Stomach smooth muscle (tissue), 2 donors: ENCODE measurements at regions not wholly inside any gene's neighbourhood (a gene's known extent, or its start where the extent isn't known, plus 50 kb on each side); places are given as distances from the start of the nearest gene placed in this dataset.

ENCODE experiments used
- H3K27ac ChIP-seq: one replicate; pipeline ENCODE4 v1.7.0; 2013; ENCODE audit warnings: mild to moderate bottlenecking, low read length, inconsistent platforms
- H3K27me3 ChIP-seq, 2 donors: one replicate each; pipeline ENCODE4 v1.7.0; 2013; ENCODE audit warnings: low read length in 2 of 2; ENCODE audit not compliant: insufficient read depth in 2 of 2, control insufficient read depth in 1 of 2
- H3K36me3 ChIP-seq, 2 donors: one replicate each; pipeline ENCODE4 v1.7.0; 2013; ENCODE audit warnings: low read length in 2 of 2; ENCODE audit not compliant: control insufficient read depth in 2 of 2, insufficient read depth in 2 of 2
- H3K4me1 ChIP-seq: one replicate; pipeline ENCODE4 v1.7.0; 2013; ENCODE audit warnings: low read length; ENCODE audit not compliant: control insufficient read depth, insufficient read depth
- H3K4me3 ChIP-seq, 2 donors: one replicate each; pipeline ENCODE4 v1.7.0; 2013; ENCODE audit warnings: low read length in 2 of 2
- H3K9ac ChIP-seq, 2 donors: one replicate each; pipeline ENCODE4 v1.7.0; 2013; ENCODE audit warnings: low read length in 2 of 2, mild to moderate bottlenecking in 1 of 2
- H3K9me3 ChIP-seq, 2 donors: one replicate each; pipeline ENCODE4 v1.7.0; 2013; ENCODE audit warnings: low read length in 2 of 2; ENCODE audit not compliant: control insufficient read depth in 2 of 2
- donor health status: healthy.
- donor health status: Pancreatic carcinoma.

DNA sequence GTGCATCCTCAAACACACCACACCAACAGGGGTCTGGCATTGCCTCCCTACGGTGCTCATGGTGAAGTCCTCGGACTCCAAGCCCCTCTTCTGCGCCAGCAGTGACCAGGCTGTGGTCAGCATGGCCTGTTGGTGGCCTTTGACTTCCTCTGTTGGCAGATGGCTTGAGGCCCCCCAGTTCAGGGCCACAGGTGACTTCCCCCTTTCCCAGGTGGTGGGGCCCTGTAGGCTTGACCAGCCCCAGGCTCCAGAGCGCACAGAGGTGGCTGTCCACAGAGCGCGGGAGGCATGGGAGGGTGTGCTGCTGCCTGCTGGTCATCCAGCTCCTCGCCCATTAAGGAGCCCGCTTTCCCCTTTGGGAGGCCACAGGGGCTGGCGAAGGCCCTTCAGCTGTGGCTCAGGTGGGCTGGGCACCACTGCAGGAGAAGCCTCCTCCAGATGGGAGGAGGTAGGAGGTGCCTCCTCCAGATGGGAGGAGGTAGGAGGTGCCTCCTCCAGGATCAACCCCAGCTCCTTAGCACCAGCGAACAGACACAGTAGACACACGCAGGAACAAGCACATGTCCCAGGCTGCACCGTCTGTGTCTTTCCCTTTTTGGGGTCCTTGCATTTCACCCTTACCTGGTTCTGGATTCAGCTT lies 52.1 kb upstream of the BHLHE23 start:
- Histone ChIP-seq H3K36me3 (no peaks in the 10 kb centered on the region), H3K4me3 (no peak overlapping the region), H3K27ac (no peak overlapping the region), H3K9me3 (no peaks in the 10 kb centered on the region), H3K9ac (no peak overlapping the region), H3K4me1 (peaks cover 5% of the 10 kb centered on the region), H3K27me3 (peaks cover 29 to 39% of the 10 kb centered on the region in 2 donors)

DNA sequence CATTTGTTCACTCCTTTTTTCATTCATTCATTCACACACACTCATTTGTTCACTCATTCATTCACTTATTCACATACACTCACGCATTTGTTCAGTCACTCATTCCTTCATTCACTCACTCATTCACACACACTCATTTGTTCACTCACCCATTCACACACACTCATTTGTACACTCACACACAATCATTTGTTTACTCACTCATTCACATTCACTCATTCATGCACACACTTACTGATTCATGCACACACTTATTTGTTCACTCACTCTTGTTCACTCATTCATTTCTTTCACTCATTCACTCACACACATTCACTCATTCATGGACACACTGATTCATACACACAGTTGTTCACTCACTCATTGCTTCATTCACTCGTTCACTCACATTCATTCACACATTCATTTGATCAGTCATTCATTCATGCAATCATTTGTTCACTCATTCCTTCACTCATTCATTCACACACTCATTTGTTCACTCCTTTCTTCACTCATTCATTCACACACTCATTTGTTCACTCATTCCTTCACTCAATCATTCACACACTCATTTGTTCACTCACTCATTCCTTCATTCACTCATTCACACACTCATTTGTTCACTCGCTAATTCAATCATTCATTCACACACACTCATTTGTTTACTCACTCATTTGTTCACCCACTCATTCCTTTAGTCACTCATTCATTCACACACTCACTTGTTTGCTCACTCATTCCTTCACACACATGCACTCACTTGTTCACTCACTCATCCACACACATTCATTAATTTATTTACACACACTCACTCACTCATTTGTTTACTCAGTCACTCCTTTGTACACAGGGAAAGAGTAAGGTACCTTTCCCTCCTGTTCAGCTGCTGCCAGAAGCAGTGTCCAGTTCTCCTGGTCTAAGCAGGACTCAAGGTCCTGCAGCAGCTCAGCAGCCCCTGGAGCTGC lies 50.7 kb upstream of the BHLHE23 start:
- no peaks in the 10 kb centered on the region for H3K9me3 ChIP-seq
- H3K4me3 ChIP-seq: no peak overlapping the region
- peaks cover 32 to 44% of the 10 kb centered on the region in 2 donors for H3K27me3 ChIP-seq
- H3K27ac ChIP-seq: no peak overlapping the region
- H3K4me1 ChIP-seq: peaks cover 5% of the 10 kb centered on the region
- no peaks in the 10 kb centered on the region for H3K36me3 ChIP-seq
- no peak overlapping the region for H3K9ac ChIP-seq

DNA sequence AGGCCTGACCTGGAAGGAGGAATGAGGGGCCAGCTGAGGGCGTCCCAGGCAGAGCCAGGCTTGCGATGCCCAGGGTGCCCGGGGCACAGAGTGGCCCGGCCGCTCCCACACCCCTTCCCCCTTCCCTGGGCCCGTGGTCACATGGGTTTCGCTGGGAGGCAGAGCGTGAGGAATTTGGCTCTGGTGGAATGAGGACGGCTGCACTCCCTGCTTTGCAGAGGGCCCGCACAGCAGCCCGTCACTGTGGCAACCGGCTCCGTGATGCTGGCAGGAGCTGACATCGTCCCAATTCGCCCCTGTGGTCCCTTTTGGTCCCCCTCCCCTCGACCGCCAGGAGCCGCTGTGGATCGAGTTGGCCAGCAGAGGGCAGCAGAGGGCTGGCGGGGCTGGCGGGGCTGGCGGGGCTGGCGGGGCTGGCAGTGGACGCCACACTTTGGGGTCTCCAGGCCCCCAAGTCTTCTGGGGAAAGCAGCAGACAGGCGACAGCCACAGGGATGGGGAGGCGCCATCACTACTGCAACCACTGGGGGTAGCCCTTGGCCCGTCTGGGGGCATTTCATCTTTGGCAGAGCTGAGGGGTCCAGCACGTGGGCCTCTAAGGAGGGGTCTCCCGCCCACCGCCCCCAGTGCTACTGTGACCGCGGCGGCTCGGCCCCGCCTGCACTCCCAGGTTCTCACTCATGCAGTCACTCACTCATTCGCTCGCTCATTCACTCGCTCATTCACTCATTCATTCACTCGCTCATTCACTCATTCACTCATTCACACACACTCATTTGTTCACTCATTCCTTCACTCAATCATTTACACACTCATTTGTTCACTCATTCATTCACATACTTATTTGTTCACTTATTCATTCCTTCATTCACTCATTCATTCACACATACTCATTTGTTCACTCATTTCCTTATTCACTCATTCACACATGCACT lies 49.7 kb upstream of the BHLHE23 start:
- Histone ChIP-seq H3K4me1 (peaks cover 5% of the 10 kb centered on the region), H3K4me3 (no peak overlapping the region), H3K27me3 (peaks cover 27 to 46% of the 10 kb centered on the region in 2 donors), H3K9ac (no peak overlapping the region), H3K36me3 (no peaks in the 10 kb centered on the region), H3K27ac (no peak overlapping the region), H3K9me3 (no peaks in the 10 kb centered on the region)
